Activated T-cell treated with anti-CD3 and anti-CD28 coated beads, Interleukin-2, amount 50 U/mL, for 72 hours (primary cell): ENCODE measurements at regions not wholly inside any gene's neighbourhood (a gene's known extent, or its start where the extent isn't known, plus 50 kb on each side); places are given as distances from the start of the nearest gene placed in this dataset.

ENCODE experiments used
- ATAC-seq, 2 donors: fragments of 150-1000 bp; cut with Tn5 transposase; replicated peaks in 1 of 2; 2 replicates each; pipeline ENCODE4 v1.10.0; 2021; ENCODE audit warnings: moderate library complexity in 2 of 2, mild to moderate bottlenecking in 1 of 2
- DNase-seq, 2 donors: peaks; one replicate each; pipeline ENCODE4 v3.0.0; 2021 to 2022; ENCODE audit warnings: mixed read lengths in 1 of 2
- H3K27ac Mint-ChIP-seq: one replicate; pipeline ENCODE4 v1.8.0; 2022; ENCODE audit warnings: mild to moderate bottlenecking, moderate library complexity, mixed read lengths
- H3K27me3 Mint-ChIP-seq: one replicate; pipeline ENCODE4 v1.8.0; 2022; ENCODE audit warnings: low read depth, mixed read lengths
- H3K36me3 Mint-ChIP-seq, 2 donors: one replicate each; pipeline ENCODE4 v1.8.0; 2022; ENCODE audit warnings: mixed read lengths in 2 of 2, mild to moderate bottlenecking in 1 of 2; ENCODE audit not compliant: insufficient read depth in 2 of 2
- H3K4me1 Mint-ChIP-seq: one replicate; pipeline ENCODE4 v1.8.0; 2022; ENCODE audit warnings: low read depth, mixed read lengths
- H3K4me3 Mint-ChIP-seq, 2 donors: one replicate each; pipeline ENCODE4 v1.8.0; 2022; ENCODE audit warnings: mild to moderate bottlenecking in 2 of 2, mixed read lengths in 2 of 2, moderate library complexity in 2 of 2
- H3K9me3 Mint-ChIP-seq, 2 donors: one replicate each; pipeline ENCODE4 v1.8.0; 2022; ENCODE audit warnings: mixed read lengths in 2 of 2

- Mint-ChIP-seq H3K9me3 (no peaks in the 10 kb centered on the region), H3K27me3 (peaks cover 4% of the 10 kb centered on the region), H3K4me3 (no peak overlapping the region), H3K27ac (no peak overlapping the region), H3K4me1 (no peaks in the 10 kb centered on the region), H3K36me3 (no peaks in the 10 kb centered on the region)
- DNase-seq (no peak), ATAC-seq (no peak)
These were observed 55.9 kb downstream of the ZBTB18 start for GRCh38 chr1:244106837-244107493.

GRCh38 chr1:244111027-244111426 is 59.9 kb downstream of the ZBTB18 start:
- ATAC-seq (no peak), DNase-seq (no peak)
- no peak overlapping the region for H3K27ac Mint-ChIP-seq
- H3K27me3 Mint-ChIP-seq = no peaks in the 10 kb centered on the region
- H3K4me1 Mint-ChIP-seq = no peaks in the 10 kb centered on the region
- no peaks in the 10 kb centered on the region for H3K9me3 Mint-ChIP-seq
- H3K36me3 Mint-ChIP-seq = no peaks in the 10 kb centered on the region
- no peak overlapping the region for H3K4me3 Mint-ChIP-seq

- H3K4me1 Mint-ChIP-seq = no peaks in the 10 kb centered on the region
- H3K27ac Mint-ChIP-seq = no peak overlapping the region
- no peaks in the 10 kb centered on the region for H3K36me3 Mint-ChIP-seq
- H3K27me3 Mint-ChIP-seq = no peaks in the 10 kb centered on the region
- DNase-seq (no peak), ATAC-seq (no peak)
- H3K9me3 Mint-ChIP-seq = peaks cover 0 to 3% of the 10 kb centered on the region in 2 donors
- no peak overlapping the region for H3K4me3 Mint-ChIP-seq
These were observed 61.0 kb downstream of the ZBTB18 start for GRCh38 chr1:244112041-244112440.

GRCh38 chr1:244112636-244113035 is 61.6 kb downstream of the ZBTB18 start:
- no peak overlapping the region for H3K4me3 Mint-ChIP-seq
- H3K36me3 Mint-ChIP-seq = no peaks in the 10 kb centered on the region
- ATAC-seq = no peak
- no peak for DNase-seq
- no peak overlapping the region for H3K27ac Mint-ChIP-seq
- peaks cover 0 to 3% of the 10 kb centered on the region in 2 donors for H3K9me3 Mint-ChIP-seq
- no peaks in the 10 kb centered on the region for H3K4me1 Mint-ChIP-seq
- H3K27me3 Mint-ChIP-seq = no peaks in the 10 kb centered on the region

GRCh38 chr1:244113532-244114320 is 62.6 kb downstream of the ZBTB18 start:
- DNase-seq (no peak), ATAC-seq (no peak)
- peaks cover 0 to 3% of the 10 kb centered on the region in 2 donors for H3K9me3 Mint-ChIP-seq
- H3K27ac Mint-ChIP-seq = no peak overlapping the region
- H3K4me1 Mint-ChIP-seq = no peaks in the 10 kb centered on the region
- no peaks in the 10 kb centered on the region for H3K27me3 Mint-ChIP-seq
- no peak overlapping the region for H3K4me3 Mint-ChIP-seq
- H3K36me3 Mint-ChIP-seq = no peaks in the 10 kb centered on the region

GRCh38 chr1:244114892-244115291 is 63.8 kb downstream of the ZBTB18 start:
- no peak overlapping the region for H3K27ac Mint-ChIP-seq
- DNase-seq = no peak
- no peaks in the 10 kb centered on the region for H3K36me3 Mint-ChIP-seq
- no peaks in the 10 kb centered on the region for H3K27me3 Mint-ChIP-seq
- peaks cover 0 to 3% of the 10 kb centered on the region in 2 donors for H3K9me3 Mint-ChIP-seq
- H3K4me1 Mint-ChIP-seq = no peaks in the 10 kb centered on the region
- ATAC-seq = no peak
- no peak overlapping the region for H3K4me3 Mint-ChIP-seq

- ATAC-seq (no peak), DNase-seq (no peak)
- Mint-ChIP-seq H3K27me3 (no peaks in the 10 kb centered on the region), H3K9me3 (peaks cover 0 to 3% of the 10 kb centered on the region in 2 donors), H3K4me3 (no peak overlapping the region), H3K36me3 (no peaks in the 10 kb centered on the region), H3K27ac (no peak overlapping the region), H3K4me1 (no peaks in the 10 kb centered on the region)
These were observed 65.9 kb downstream of the ZBTB18 start for GRCh38 chr1:244116946-244117345.

GRCh38 chr1:244118109-244118761 is 67.2 kb downstream of the ZBTB18 start:
- H3K9me3 Mint-ChIP-seq = peaks cover 0 to 3% of the 10 kb centered on the region in 2 donors
- no peaks in the 10 kb centered on the region for H3K4me1 Mint-ChIP-seq
- no peaks in the 10 kb centered on the region for H3K27me3 Mint-ChIP-seq
- no peak overlapping the region for H3K27ac Mint-ChIP-seq
- no peaks in the 10 kb centered on the region for H3K36me3 Mint-ChIP-seq
- H3K4me3 Mint-ChIP-seq = no peak overlapping the region
- DNase-seq = no peak
- ATAC-seq = no peak

GRCh38 chr1:244128591-244129383 is 77.7 kb downstream of the ZBTB18 start:
- no peak for DNase-seq
- Mint-ChIP-seq H3K27ac (no peak overlapping the region), H3K36me3 (no peaks in the 10 kb centered on the region), H3K4me3 (no peak overlapping the region), H3K9me3 (peaks cover 1 to 3% of the 10 kb centered on the region in 2 donors), H3K27me3 (no peaks in the 10 kb centered on the region), H3K4me1 (no peaks in the 10 kb centered on the region)
- no peak for ATAC-seq

- Mint-ChIP-seq H3K9me3 (peaks cover 0 to 2% of the 10 kb centered on the region in 2 donors), H3K27ac (no peak overlapping the region), H3K4me1 (peaks cover 8% of the 10 kb centered on the region), H3K36me3 (no peaks in the 10 kb centered on the region), H3K4me3 (peak overlapping the region; percentile 55 to 78), H3K27me3 (peaks cover 22% of the 10 kb centered on the region)
- DNase-seq = no peak
- no peak for ATAC-seq
These were observed 86.2 kb downstream of the ZBTB18 start for GRCh38 chr1:244137276-244137675.

- H3K4me3 Mint-ChIP-seq = peak overlapping the region; percentile 55 to 78
- H3K27me3 Mint-ChIP-seq = peaks cover 22% of the 10 kb centered on the region
- peaks cover 0 to 2% of the 10 kb centered on the region in 2 donors for H3K9me3 Mint-ChIP-seq
- ATAC-seq (peak in 1 of 2 donors; percentile 28), DNase-seq (no peak)
- H3K4me1 Mint-ChIP-seq = peaks cover 8% of the 10 kb centered on the region
- H3K27ac Mint-ChIP-seq = no peak overlapping the region
- H3K36me3 Mint-ChIP-seq = no peaks in the 10 kb centered on the region
These were observed 86.6 kb downstream of the ZBTB18 start for GRCh38 chr1:244137725-244138124.

- Mint-ChIP-seq H3K4me3 (peak overlapping the region in 1 of 2 donors; percentile 55), H3K27me3 (peaks cover 22% of the 10 kb centered on the region)
These were observed 87.3 kb downstream of the ZBTB18 start for GRCh38 chr1:244138399-244138798.

GRCh38 chr1:244139655-244140054 is 88.6 kb downstream of the ZBTB18 start:
- Mint-ChIP-seq H3K4me1 (peaks cover 13% of the 10 kb centered on the region), H3K9me3 (peaks cover 0 to 2% of the 10 kb centered on the region in 2 donors), H3K27ac (no peak overlapping the region), H3K4me3 (no peak overlapping the region), H3K36me3 (no peaks in the 10 kb centered on the region), H3K27me3 (peaks cover 22% of the 10 kb centered on the region)
- no peak for ATAC-seq
- no peak for DNase-seq

More at GRCh38 chr1:244138399-244138798, 87.3 kb downstream of the ZBTB18 start:
- DNase-seq (no peak), ATAC-seq (no peak)
- Mint-ChIP-seq H3K4me1 (peaks cover 8% of the 10 kb centered on the region), H3K36me3 (no peaks in the 10 kb centered on the region), H3K27ac (no peak overlapping the region), H3K9me3 (peaks cover 0 to 2% of the 10 kb centered on the region in 2 donors)
